Retinal pigment epithelial cell (primary cell): ENCODE measurements at regions not wholly inside any gene's neighbourhood (a gene's known extent, or its start where the extent isn't known, plus 50 kb on each side); places are given as distances from the start of the nearest gene placed in this dataset.

Source experiments
- DNase-seq: peaks from one replicate; pipeline ENCODE4 v3.0.0-alpha.2; 2010; ENCODE audit warnings: low read depth
- H3K4me3 ChIP-seq: 2 replicates; pipeline ENCODE4 v1.5.1; 2011; ENCODE audit warnings: mild to moderate bottlenecking, low read length, control low read depth, moderate library complexity
- TF ChIP-seq, protein P1 (sequence below): conservative IDR thresholded peaks from 2 replicates; pipeline ENCODE4 v1.5.1; 2011; ENCODE audit warnings: low read depth, low read length, control low read depth, inconsistent platforms

DNA sequence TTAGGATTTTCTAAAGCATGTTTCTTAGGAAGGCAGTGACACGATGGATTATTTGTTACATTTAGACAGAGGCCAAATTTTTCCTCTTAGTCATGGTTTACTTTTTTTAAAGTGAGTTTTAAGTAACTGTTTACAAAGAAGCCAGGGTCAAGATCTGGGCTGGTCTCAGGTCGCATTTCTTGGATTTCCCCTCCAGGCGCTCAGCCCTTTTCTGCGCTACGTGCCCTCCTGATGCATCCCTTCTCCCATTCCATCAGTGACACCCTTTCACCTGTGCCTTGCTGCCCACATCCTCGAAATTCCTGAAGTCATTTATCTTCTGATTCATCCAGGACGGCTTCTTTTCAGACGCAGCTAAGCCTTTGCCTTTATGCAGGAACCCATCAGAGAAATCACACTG lies 330.3 kb downstream of the IRX1 start:
- DNase-seq: no peak
- H3K4me3 ChIP-seq: no peak overlapping the region
- TF ChIP-seq, protein P1, sequence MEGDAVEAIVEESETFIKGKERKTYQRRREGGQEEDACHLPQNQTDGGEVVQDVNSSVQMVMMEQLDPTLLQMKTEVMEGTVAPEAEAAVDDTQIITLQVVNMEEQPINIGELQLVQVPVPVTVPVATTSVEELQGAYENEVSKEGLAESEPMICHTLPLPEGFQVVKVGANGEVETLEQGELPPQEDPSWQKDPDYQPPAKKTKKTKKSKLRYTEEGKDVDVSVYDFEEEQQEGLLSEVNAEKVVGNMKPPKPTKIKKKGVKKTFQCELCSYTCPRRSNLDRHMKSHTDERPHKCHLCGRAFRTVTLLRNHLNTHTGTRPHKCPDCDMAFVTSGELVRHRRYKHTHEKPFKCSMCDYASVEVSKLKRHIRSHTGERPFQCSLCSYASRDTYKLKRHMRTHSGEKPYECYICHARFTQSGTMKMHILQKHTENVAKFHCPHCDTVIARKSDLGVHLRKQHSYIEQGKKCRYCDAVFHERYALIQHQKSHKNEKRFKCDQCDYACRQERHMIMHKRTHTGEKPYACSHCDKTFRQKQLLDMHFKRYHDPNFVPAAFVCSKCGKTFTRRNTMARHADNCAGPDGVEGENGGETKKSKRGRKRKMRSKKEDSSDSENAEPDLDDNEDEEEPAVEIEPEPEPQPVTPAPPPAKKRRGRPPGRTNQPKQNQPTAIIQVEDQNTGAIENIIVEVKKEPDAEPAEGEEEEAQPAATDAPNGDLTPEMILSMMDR: no peak

DNA sequence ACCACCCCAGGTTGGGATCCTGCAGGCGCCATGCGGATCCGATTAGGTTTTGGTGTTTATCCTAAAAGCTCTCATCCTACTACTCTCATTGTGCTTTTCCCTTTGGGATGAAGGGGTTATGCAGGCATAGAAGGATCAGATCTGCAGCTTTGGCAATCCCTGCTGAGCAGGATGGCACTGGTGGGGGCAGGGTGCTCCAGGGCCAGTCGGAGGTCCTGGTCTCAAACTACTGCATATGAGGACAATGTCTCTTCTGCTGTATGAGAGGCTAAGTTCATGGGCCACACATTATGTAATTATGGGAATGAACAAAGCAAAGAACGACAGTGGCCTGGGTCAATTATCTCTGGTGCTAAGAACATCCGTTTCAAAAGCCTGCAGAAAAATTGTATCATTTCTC lies 334.2 kb downstream of the IRX1 start:
- TF ChIP-seq, protein P1: no peak
- no peak for DNase-seq
- H3K4me3 ChIP-seq: no peak overlapping the region

DNA sequence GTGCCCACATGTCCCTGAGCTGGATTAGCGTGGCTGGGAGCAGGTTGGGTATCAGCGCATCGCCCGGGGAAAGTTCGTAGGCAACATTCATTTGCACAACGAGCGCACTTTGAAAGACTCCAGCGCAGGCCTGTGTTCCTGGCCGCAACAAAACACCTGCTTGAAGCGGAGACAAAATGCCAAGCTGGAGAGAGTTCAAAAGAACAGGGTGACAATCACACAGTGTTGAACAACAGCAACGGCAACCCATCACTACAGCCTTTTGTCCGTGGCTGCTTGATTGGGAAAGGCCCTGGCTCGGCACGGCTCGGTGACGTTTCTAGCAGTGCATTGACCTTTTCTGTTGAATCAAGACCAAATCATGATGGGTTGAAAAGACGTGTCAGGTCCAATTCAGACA lies 336.3 kb downstream of the IRX1 start:
- H3K4me3 ChIP-seq: no peak overlapping the region
- DNase-seq: no peak
- TF ChIP-seq, protein P1: no peak

DNA sequence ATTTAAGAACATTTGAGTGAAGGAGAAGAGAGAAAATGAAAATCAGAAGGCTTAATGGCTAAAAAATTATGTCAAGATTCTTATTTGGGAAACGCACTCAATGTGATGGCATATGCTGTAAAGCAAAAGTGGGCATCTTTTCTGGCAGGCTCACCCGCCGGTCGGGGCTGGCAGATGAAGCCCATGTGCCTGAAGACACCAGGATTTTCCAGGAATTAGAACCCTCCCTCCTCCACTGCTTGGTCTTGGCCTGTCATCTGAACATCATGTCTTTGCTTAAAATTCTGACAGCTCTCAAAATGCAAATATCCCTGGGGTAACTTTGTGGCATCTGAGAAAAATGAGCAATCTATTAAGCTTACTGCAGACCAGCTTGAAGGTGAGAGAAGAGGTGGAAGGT lies 337.9 kb downstream of the IRX1 start:
- TF ChIP-seq, protein P1: no peak
- DNase-seq: no peak

DNA sequence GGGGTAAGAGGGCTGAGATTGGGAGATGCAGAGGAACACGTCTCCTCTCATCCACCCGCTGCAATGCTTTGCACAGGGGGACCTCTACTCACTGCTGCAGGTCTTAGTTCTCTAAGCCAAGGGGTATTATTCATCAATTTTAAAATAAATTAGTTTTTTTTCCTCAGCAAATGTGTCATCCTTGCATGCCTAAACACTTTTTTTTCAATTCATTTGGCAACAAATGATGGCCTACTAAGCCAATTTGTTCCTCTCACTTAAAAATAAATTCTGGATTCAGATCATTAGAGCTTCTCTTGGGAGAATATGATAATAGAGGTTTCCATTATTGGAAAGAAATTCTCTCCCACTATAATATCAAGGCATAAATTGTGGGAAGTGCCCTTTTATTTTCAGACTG lies 338.3 kb downstream of the IRX1 start:
- no peak for DNase-seq
- TF ChIP-seq, protein P1: no peak
- H3K4me3 ChIP-seq: no peak overlapping the region

More for the DNA sequence above, 337.9 kb downstream of the IRX1 start:
- no peak overlapping the region for H3K4me3 ChIP-seq

DNA sequence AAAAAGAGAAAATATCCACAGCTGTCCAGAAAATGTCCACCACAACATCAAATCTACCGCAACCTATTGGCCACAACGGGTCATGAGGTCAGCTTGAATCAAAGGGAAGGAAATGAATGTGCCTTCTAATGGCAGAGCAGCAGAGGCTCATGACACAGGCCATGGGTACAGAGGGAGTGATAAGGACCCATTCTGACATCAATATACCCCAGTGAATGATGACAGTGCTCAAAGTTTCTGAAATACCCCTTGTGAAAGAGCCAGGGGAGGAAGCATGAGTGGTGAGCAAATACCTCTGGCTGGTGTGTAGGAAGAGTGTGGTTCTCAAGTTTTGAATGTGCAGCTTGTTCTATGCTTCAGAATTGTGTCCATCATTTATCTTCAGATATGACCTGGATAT lies 348.2 kb downstream of the IRX1 start:
- no peak overlapping the region for H3K4me3 ChIP-seq
- TF ChIP-seq, protein P1: no peak
- no peak for DNase-seq

DNA sequence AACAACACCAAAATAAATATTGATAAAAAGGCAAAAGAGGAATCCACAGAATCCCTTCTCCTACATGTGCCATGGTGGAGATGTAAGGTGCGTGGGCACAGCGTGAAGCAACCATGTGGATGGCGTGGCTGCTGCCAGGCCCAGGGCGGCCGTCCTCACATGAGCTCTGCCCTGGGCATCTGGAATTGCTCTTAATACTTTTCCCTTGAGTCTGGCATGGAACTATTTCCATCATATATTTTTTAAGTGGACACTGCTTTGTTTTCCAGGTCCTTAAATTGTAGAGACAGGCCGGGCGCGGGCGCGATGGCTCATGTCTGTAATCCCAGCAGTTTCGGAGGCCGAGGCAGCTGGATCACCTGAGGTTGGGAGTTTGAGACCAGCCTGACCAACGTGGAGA lies 349.3 kb downstream of the IRX1 start:
- no peak for DNase-seq
- no peak overlapping the region for H3K4me3 ChIP-seq
- TF ChIP-seq, protein P1: no peak
